H9 (cell line): ENCODE measurements at regions not wholly inside any gene's neighbourhood (a gene's known extent, or its start where the extent isn't known, plus 50 kb on each side); places are given as distances from the start of the nearest gene placed in this dataset.
A peak's percentile ranks its signal among the peaks of the same experiment; 100 is the strongest.

Experiments used
- DNase-seq: peaks from one replicate; pipeline ENCODE4 v3.0.0-alpha.2; 2017
- H2AFZ ChIP-seq: one replicate; pipeline ENCODE4 v1.6.1; 2013; ENCODE audit warnings: mild to moderate bottlenecking, low read length, control low read depth, moderate library complexity
- H2AK5ac ChIP-seq: 2 replicates; pipeline ENCODE4 v1.6.1; 2013; ENCODE audit warnings: low read length, control low read depth, mixed read lengths; ENCODE audit not compliant: insufficient read length
- H2BK120ac ChIP-seq: one replicate; pipeline ENCODE4 v1.6.1; 2013; ENCODE audit warnings: low read depth, mild to moderate bottlenecking, low read length, control low read depth, inconsistent platforms; ENCODE audit not compliant: poor library complexity, severe bottlenecking
- H2BK12ac ChIP-seq: 2 replicates; pipeline ENCODE4 v1.6.1; 2013; ENCODE audit warnings: low read length, control low read depth, mixed read lengths, low read depth; ENCODE audit not compliant: insufficient read length
- H2BK15ac ChIP-seq: 2 replicates; pipeline ENCODE4 v1.6.1; 2013; ENCODE audit warnings: low read depth, low read length, control low read depth
- H2BK20ac ChIP-seq: one replicate; pipeline ENCODE4 v1.6.1; 2013; ENCODE audit warnings: low read depth, mild to moderate bottlenecking, low read length, control low read depth, inconsistent platforms; ENCODE audit not compliant: poor library complexity, severe bottlenecking
- H2BK5ac ChIP-seq: 2 replicates; pipeline ENCODE4 v1.6.1; 2013; ENCODE audit warnings: low read length, control low read depth, mixed read lengths; ENCODE audit not compliant: insufficient read length
- H3K14ac ChIP-seq: 2 replicates; pipeline ENCODE4 v1.6.1; 2013; ENCODE audit warnings: low read length, control low read depth; ENCODE audit not compliant: insufficient read depth
- H3K18ac ChIP-seq: 2 replicates; pipeline ENCODE4 v1.6.1; 2013; ENCODE audit warnings: low read depth, mild to moderate bottlenecking, mixed read lengths, low read length, control low read depth; ENCODE audit not compliant: insufficient read length
- H3K23ac ChIP-seq: 2 replicates; pipeline ENCODE4 v1.6.1; 2013; ENCODE audit warnings: low read length, control low read depth, mixed read lengths, low read depth; ENCODE audit not compliant: insufficient read length
- H3K23me2 ChIP-seq: 2 replicates; pipeline ENCODE4 v1.6.1; 2013; ENCODE audit warnings: low read depth, mild to moderate bottlenecking, mixed read lengths, low read length, control low read depth; ENCODE audit not compliant: insufficient read length, poor library complexity, severe bottlenecking
- H3K27ac ChIP-seq: 2 replicates; pipeline ENCODE4 v1.5.1; 2013; ENCODE audit warnings: low read length, control low read depth, mixed read lengths, low read depth; ENCODE audit not compliant: insufficient read length
- H3K27me3 ChIP-seq: 2 replicates; pipeline ENCODE4 v1.6.1; 2013; ENCODE audit warnings: low read length, control low read depth, inconsistent platforms; ENCODE audit not compliant: insufficient read depth
- H3K4ac ChIP-seq: 2 replicates; pipeline ENCODE4 v1.6.1; 2013; ENCODE audit warnings: low read depth, mild to moderate bottlenecking, control low read depth, inconsistent platforms, low read length, moderate library complexity
- H3K4me1 ChIP-seq: 2 replicates; pipeline ENCODE4 v1.6.1; 2013; ENCODE audit warnings: low read length, control low read depth, inconsistent platforms; ENCODE audit not compliant: insufficient read depth
- H3K4me2 ChIP-seq: 2 replicates; pipeline ENCODE4 v1.6.1; 2013; ENCODE audit warnings: low read length, control low read depth, mixed read lengths; ENCODE audit not compliant: insufficient read length, insufficient read depth
- H3K56ac ChIP-seq: 2 replicates; pipeline ENCODE4 v1.6.1; 2013; ENCODE audit warnings: low read depth, mild to moderate bottlenecking, mixed read lengths, low read length, control low read depth; ENCODE audit not compliant: insufficient read length
- H3K79me1 ChIP-seq: 2 replicates; pipeline ENCODE4 v1.6.1; 2013; ENCODE audit warnings: low read depth, mild to moderate bottlenecking, moderate library complexity, low read length, control low read depth, inconsistent platforms; ENCODE audit not compliant: insufficient read depth, poor library complexity, severe bottlenecking
- H3K79me2 ChIP-seq: 2 replicates; pipeline ENCODE4 v1.6.1; 2013; ENCODE audit warnings: low read length, control low read depth, inconsistent platforms; ENCODE audit not compliant: insufficient read depth
- H3K9ac ChIP-seq: 2 replicates; pipeline ENCODE4 v1.6.1; 2013; ENCODE audit warnings: low read length, control low read depth, mixed read lengths; ENCODE audit not compliant: insufficient read length; ENCODE audit errors: extremely low read depth
- H3K9me3 ChIP-seq: one replicate; pipeline ENCODE4 v1.6.1; 2013; ENCODE audit warnings: low read depth, low read length, inconsistent platforms; ENCODE audit not compliant: control insufficient read depth
- H3T11ph ChIP-seq: one replicate; pipeline ENCODE4 v1.6.1; 2013; ENCODE audit warnings: mild to moderate bottlenecking, low read length, control low read depth, inconsistent platforms
- H4K20me1 ChIP-seq: one replicate; pipeline ENCODE4 v1.6.1; 2013; ENCODE audit not compliant: control insufficient read depth, insufficient read length, insufficient read depth
- H4K5ac ChIP-seq: 2 replicates; pipeline ENCODE4 v1.6.1; 2013; ENCODE audit warnings: low read depth, mild to moderate bottlenecking, mixed read lengths, low read length, control low read depth; ENCODE audit not compliant: insufficient read length
- H4K8ac ChIP-seq: replicated peaks from 2 replicates; pipeline ENCODE4 v1.6.1; 2013; ENCODE audit warnings: low read length, control low read depth, mixed read lengths, low read depth; ENCODE audit not compliant: insufficient read length
- H4K91ac ChIP-seq: 2 replicates; pipeline ENCODE4 v1.6.1; 2013; ENCODE audit warnings: low read depth, mild to moderate bottlenecking, moderate library complexity, mixed read lengths, low read length, control low read depth; ENCODE audit not compliant: insufficient read length
- H3K27ac Mint-ChIP-seq, 3 experiments: 2 replicates in 2 of 3; 3 replicates in 1 of 3; pipeline ENCODE4 v1.8.0; 2020 to 2021; ENCODE audit warnings: mixed read lengths in 3 of 3, mild to moderate bottlenecking in 1 of 3, moderate library complexity in 1 of 3
- H3K27me3 Mint-ChIP-seq: 2 replicates; pipeline ENCODE4 v1.8.0; 2021; ENCODE audit warnings: low read depth, mild to moderate bottlenecking, moderate library complexity, mixed read lengths
- H3K36me3 Mint-ChIP-seq, 3 experiments: 2 replicates in 2 of 3; 3 replicates in 1 of 3; pipeline ENCODE4 v1.8.0; 2020 to 2021; ENCODE audit warnings: low read depth in 3 of 3, mixed read lengths in 3 of 3; ENCODE audit not compliant: insufficient read depth in 1 of 3
- H3K4me1 Mint-ChIP-seq, 2 experiments: 2 replicates each; pipeline ENCODE4 v1.8.0; 2020; ENCODE audit warnings: mixed read lengths in 2 of 2
- H3K4me3 Mint-ChIP-seq, 2 experiments: 2 replicates in 1 of 2; 3 replicates in 1 of 2; pipeline ENCODE4 v1.8.0; 2020 to 2021; ENCODE audit warnings: mild to moderate bottlenecking in 2 of 2, mixed read lengths in 2 of 2, moderate library complexity in 1 of 2
- H3K9me3 Mint-ChIP-seq, 2 experiments: 2 replicates in 1 of 2; 3 replicates in 1 of 2; pipeline ENCODE4 v1.8.0; 2020; ENCODE audit warnings: mild to moderate bottlenecking in 2 of 2, mixed read lengths in 2 of 2, moderate library complexity in 1 of 2
- WGBS: extraction: QIAGEN DNeasy Blood & Tissue Kit; methylation state at CpG from one replicate; pipeline ENCODE4 v1.1.7; 2013; ENCODE audit warnings: missing lambda C conversion rate, low lambda C conversion rate, mixed read lengths; ENCODE audit not compliant: insufficient read length; ENCODE audit errors: extremely low coverage; 5-methylcytosine and 5-hydroxymethylcytosine counted together
- TF ChIP-seq, protein P1 (sequence below): fragments of 200-600 bp; sonication (generic); conservative IDR thresholded peaks from 3 replicates; pipeline ENCODE4 v1.8.0; 2021; ENCODE audit warnings: antibody characterized with exemption, mild to moderate bottlenecking

DNA sequence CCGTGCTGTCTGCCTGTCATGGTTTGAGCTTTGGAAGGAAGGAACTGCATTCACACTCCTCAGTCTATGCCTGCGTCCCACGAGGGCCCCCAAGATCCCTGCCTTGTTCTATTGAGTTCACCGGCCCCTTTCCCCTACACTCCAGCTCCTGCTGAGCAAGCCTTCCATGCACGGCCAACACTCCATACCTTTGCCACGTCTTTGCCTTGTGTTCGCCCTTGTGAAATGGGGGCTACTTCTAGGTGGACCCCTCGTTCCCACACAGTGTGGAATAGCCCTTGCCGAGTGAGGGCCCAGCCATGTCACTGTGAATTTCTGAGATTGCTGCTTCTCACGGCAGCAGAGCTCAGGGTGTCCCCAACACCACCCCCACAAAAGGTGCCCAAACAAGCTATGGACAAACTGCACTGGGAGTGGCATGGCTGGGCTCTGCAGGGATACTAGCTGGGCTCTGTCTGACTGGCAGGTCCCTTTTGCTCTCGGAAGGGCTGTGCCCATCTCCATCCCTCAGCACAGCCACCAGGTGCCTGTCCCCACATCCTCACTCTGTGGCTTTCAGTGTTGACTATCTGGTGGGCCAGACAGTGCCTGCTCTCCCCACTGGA, 67.9 kb upstream of the ADAMTS2 start:
- H3T11ph ChIP-seq: no peak overlapping the region
- no peak overlapping the region for H3K27ac ChIP-seq
- H3K36me3 Mint-ChIP-seq: peaks cover 3 to 5% (median 3%) of the 10 kb centered on the region in 3 experiments; a peak in 3 of 7 replicates
- H2BK120ac ChIP-seq: no peak overlapping the region
- H3K27ac Mint-ChIP-seq: peak overlapping the region in 1 of 3 experiments; percentile 48; a peak in 1 of 7 replicates
- H2AFZ ChIP-seq: no peak overlapping the region
- H4K8ac ChIP-seq: no peak overlapping the region
- H3K79me1 ChIP-seq: no peaks in the 10 kb centered on the region
- no peak overlapping the region for H2AK5ac ChIP-seq
- no peak overlapping the region for H3K56ac ChIP-seq
- peaks cover 1% of the 10 kb centered on the region for H3K27me3 Mint-ChIP-seq
- no CpG with 5 or more reads among the region's 11 CpGs for WGBS
- H3K9me3 Mint-ChIP-seq: peaks cover 4 to 8% of the 10 kb centered on the region in 2 experiments; a peak in 2 of 5 replicates
- H2BK15ac ChIP-seq: no peak overlapping the region
- DNase-seq: no peak
- no peak overlapping the region for H3K9ac ChIP-seq
- H3K4ac ChIP-seq: no peak overlapping the region
- H3K18ac ChIP-seq: no peak overlapping the region
- no peak overlapping the region for H2BK5ac ChIP-seq
- no peak overlapping the region for H2BK12ac ChIP-seq
- H4K20me1 ChIP-seq: no peaks in the 10 kb centered on the region
- no peak overlapping the region for H4K91ac ChIP-seq
- no peaks in the 10 kb centered on the region for H3K27me3 ChIP-seq
- H3K23me2 ChIP-seq: no peaks in the 10 kb centered on the region
- TF ChIP-seq, protein P1, sequence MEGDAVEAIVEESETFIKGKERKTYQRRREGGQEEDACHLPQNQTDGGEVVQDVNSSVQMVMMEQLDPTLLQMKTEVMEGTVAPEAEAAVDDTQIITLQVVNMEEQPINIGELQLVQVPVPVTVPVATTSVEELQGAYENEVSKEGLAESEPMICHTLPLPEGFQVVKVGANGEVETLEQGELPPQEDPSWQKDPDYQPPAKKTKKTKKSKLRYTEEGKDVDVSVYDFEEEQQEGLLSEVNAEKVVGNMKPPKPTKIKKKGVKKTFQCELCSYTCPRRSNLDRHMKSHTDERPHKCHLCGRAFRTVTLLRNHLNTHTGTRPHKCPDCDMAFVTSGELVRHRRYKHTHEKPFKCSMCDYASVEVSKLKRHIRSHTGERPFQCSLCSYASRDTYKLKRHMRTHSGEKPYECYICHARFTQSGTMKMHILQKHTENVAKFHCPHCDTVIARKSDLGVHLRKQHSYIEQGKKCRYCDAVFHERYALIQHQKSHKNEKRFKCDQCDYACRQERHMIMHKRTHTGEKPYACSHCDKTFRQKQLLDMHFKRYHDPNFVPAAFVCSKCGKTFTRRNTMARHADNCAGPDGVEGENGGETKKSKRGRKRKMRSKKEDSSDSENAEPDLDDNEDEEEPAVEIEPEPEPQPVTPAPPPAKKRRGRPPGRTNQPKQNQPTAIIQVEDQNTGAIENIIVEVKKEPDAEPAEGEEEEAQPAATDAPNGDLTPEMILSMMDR: no peak
- H3K9me3 ChIP-seq: no peaks in the 10 kb centered on the region
- 0 out of 4 replicates have a peak, but pooled peaks cover 0 to 5% of the 10 kb centered on the region in 2 experiments for H3K4me1 Mint-ChIP-seq
- no peaks in the 10 kb centered on the region for H3K4me1 ChIP-seq
- H3K4me3 Mint-ChIP-seq: no peak overlapping the region
- no peak overlapping the region; the same call in 1 of the 2 replicates for H3K14ac ChIP-seq
- H3K23ac ChIP-seq: no peak overlapping the region
- no peak overlapping the region for H3K4me2 ChIP-seq
- no peaks in the 10 kb centered on the region for H3K79me2 ChIP-seq
- H2BK20ac ChIP-seq: no peak overlapping the region
- no peak overlapping the region for H4K5ac ChIP-seq
